ENCODE measurements at regions not wholly inside any gene's neighbourhood (a gene's known extent, or its start where the extent isn't known, plus 50 kb on each side); places are given as distances from the start of the nearest gene placed in this dataset.

- no peaks in the 10 kb centered on the region for H3K9me3 Mint-ChIP-seq (ENCODE audit: unreplicated experiment)
- no peaks in the 10 kb centered on the region for H3K36me3 Mint-ChIP-seq (ENCODE audit: low read depth, unreplicated experiment)
- no peaks in the 10 kb centered on the region for H3K27me3 Mint-ChIP-seq (ENCODE audit: unreplicated experiment)
- no peak overlapping the region for H3K27ac Mint-ChIP-seq (ENCODE audit: unreplicated experiment)
- no peak overlapping the region for H3K4me3 Mint-ChIP-seq (ENCODE audit: unreplicated experiment)
- DNase-seq (ENCODE audit: low spot score) = no peak
- no peak for TF ChIP-seq CTCF (IDR thresholded peaks at IDR 0.05; ENCODE audit: unreplicated experiment)
- H3K4me1 Mint-ChIP-seq (ENCODE audit: unreplicated experiment) = no peaks in the 10 kb centered on the region
These were observed 197.5 kb downstream of the PTPRU start for GRCh38 chr1:29433830-29434229.

GRCh38 chr1:29431138-29431537, 194.8 kb downstream of the PTPRU start:
- no peak for DNase-seq (ENCODE audit: low spot score)
- H3K36me3 Mint-ChIP-seq (ENCODE audit: low read depth, unreplicated experiment) = no peaks in the 10 kb centered on the region
- H3K27me3 Mint-ChIP-seq (ENCODE audit: unreplicated experiment) = no peaks in the 10 kb centered on the region
- H3K4me3 Mint-ChIP-seq (ENCODE audit: unreplicated experiment) = no peak overlapping the region
- TF ChIP-seq CTCF (IDR thresholded peaks at IDR 0.05; ENCODE audit: unreplicated experiment) = no peak
- no peak overlapping the region for H3K27ac Mint-ChIP-seq (ENCODE audit: unreplicated experiment)
- H3K4me1 Mint-ChIP-seq (ENCODE audit: unreplicated experiment) = no peaks in the 10 kb centered on the region
- H3K9me3 Mint-ChIP-seq (ENCODE audit: unreplicated experiment) = no peaks in the 10 kb centered on the region

GRCh38 chr1:29429656-29430055, 193.3 kb downstream of the PTPRU start:
- Mint-ChIP-seq H3K9me3 (ENCODE audit: unreplicated experiment) (no peaks in the 10 kb centered on the region), H3K4me3 (ENCODE audit: unreplicated experiment) (no peak overlapping the region), H3K27me3 (ENCODE audit: unreplicated experiment) (no peaks in the 10 kb centered on the region), H3K27ac (ENCODE audit: unreplicated experiment) (no peak overlapping the region), H3K4me1 (ENCODE audit: unreplicated experiment) (no peaks in the 10 kb centered on the region), H3K36me3 (ENCODE audit: low read depth, unreplicated experiment) (no peaks in the 10 kb centered on the region)
- TF ChIP-seq CTCF (IDR thresholded peaks at IDR 0.05; ENCODE audit: unreplicated experiment) = no peak
- no peak for DNase-seq (ENCODE audit: low spot score)

- no peak overlapping the region for H3K27ac Mint-ChIP-seq (ENCODE audit: unreplicated experiment)
- H3K9me3 Mint-ChIP-seq (ENCODE audit: unreplicated experiment) = no peaks in the 10 kb centered on the region
- no peaks in the 10 kb centered on the region for H3K27me3 Mint-ChIP-seq (ENCODE audit: unreplicated experiment)
- no peak for TF ChIP-seq CTCF (IDR thresholded peaks at IDR 0.05; ENCODE audit: unreplicated experiment)
- no peaks in the 10 kb centered on the region for H3K4me1 Mint-ChIP-seq (ENCODE audit: unreplicated experiment)
- DNase-seq (ENCODE audit: low spot score) = no peak
- no peak overlapping the region for H3K4me3 Mint-ChIP-seq (ENCODE audit: unreplicated experiment)
- H3K36me3 Mint-ChIP-seq (ENCODE audit: low read depth, unreplicated experiment) = no peaks in the 10 kb centered on the region
These were observed 192.7 kb downstream of the PTPRU start for GRCh38 chr1:29428997-29429396.

GRCh38 chr1:29428280-29428615, 191.9 kb downstream of the PTPRU start:
- Mint-ChIP-seq H3K9me3 (ENCODE audit: unreplicated experiment) (no peaks in the 10 kb centered on the region), H3K4me1 (ENCODE audit: unreplicated experiment) (no peaks in the 10 kb centered on the region), H3K36me3 (ENCODE audit: low read depth, unreplicated experiment) (no peaks in the 10 kb centered on the region), H3K27ac (ENCODE audit: unreplicated experiment) (no peak overlapping the region), H3K27me3 (ENCODE audit: unreplicated experiment) (no peaks in the 10 kb centered on the region), H3K4me3 (ENCODE audit: unreplicated experiment) (no peak overlapping the region)
- TF ChIP-seq CTCF (IDR thresholded peaks at IDR 0.05; ENCODE audit: unreplicated experiment) = no peak
- no peak for DNase-seq (ENCODE audit: low spot score)

Data from endothelial cell (in vitro differentiated cells).